T-helper 2 cell (primary cell): ENCODE measurements at regions not wholly inside any gene's neighbourhood (a gene's known extent, or its start where the extent isn't known, plus 50 kb on each side); places are given as distances from the start of the nearest gene placed in this dataset.
"Not testable (repeated sequence)": the region's sequence is repeated elsewhere in the genome, so short reads cannot be mapped to it uniquely, and the experiment has no call there.

Experiments
- DNase-seq, 5 experiments: peaks; one replicate each; pipeline versions ENCODE4 v3.0.0 to v3.0.0-alpha.2; 2012 to 2022

DNA sequence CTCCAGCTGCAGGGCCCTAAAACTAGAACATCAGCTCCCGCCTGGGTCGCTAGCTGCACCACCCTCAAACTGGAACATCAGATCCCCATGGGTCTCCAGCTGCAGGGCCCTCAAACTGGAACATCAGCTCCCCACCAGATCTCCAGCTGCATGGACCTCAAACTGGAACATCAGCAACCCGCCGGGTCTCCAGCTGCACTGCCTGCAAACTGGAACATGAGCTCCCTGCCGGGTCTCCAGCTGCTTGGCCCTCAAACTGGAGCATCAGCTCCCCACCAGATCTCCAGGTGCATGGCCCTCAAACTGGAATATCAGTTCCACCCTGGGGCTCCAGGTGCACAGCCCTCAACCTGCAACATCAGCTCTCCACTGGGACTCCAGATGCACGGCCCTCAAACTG is 82.7 kb downstream of the TFRC start:
- not testable (repeated sequence) for DNase-seq

DNA sequence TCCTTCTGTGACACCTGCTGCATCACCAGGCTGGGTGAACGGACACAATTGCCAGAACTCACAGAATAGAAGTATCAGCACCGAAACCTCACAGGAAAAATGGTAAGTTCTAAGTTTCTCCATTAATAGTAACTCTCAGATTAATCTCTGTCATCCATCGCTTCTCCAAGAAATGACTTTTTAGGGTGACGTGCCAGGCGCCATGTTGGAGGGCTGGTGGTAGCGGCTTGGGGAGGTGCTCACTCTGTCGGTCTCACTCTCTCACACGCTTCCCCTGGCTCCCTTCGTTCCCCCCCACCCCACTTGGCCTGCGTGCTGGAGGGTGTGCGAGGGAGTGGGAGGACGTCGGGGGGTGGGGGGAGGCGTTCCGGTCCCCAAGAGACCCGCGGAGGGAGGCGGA is 85.6 kb downstream of the TFRC start:
- DNase-seq: not testable (repeated sequence)

DNA sequence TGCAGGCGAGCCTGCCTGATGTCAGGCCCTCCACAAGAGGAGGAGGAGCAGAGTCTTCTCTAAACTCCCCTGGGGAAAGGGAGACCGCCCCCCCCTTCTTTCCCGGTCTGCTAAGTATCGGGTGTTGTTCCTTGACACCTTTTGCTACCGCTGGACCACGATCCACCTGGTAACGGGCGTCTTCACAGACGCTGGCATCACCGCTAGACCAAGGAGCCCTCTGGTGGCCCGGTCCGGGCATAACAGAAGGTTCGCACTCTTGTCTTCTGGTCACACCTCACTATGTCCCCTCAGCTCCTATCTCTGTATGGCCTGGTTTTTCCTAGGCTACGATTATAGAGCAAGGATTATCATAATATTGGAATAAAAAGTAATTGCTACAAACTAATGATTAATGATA is 86.0 kb upstream of the TNK2 start:
- peak in 4 of 5 experiments; percentile 20 to 62 (median 50) for DNase-seq

DNA sequence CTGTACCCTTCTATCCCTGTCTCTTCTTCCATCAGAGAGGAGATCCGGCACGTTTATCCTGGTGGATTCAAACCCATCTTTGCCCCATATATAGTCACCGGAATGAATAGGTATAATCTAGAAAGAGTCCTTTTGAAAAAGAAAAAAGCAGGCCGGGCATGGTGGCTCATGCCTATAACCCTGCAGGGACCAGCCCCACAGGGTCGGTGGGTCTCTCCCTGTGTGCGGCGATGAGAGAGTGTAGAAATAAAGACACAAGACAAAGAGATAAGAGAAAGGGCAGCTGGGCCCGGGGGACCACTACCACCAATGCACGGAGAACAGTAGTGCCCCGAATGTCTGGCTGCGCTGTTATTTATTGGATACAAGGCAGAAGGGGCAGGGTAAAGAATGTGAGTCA is 85.3 kb upstream of the TNK2 start:
- not testable (repeated sequence) for DNase-seq

DNA sequence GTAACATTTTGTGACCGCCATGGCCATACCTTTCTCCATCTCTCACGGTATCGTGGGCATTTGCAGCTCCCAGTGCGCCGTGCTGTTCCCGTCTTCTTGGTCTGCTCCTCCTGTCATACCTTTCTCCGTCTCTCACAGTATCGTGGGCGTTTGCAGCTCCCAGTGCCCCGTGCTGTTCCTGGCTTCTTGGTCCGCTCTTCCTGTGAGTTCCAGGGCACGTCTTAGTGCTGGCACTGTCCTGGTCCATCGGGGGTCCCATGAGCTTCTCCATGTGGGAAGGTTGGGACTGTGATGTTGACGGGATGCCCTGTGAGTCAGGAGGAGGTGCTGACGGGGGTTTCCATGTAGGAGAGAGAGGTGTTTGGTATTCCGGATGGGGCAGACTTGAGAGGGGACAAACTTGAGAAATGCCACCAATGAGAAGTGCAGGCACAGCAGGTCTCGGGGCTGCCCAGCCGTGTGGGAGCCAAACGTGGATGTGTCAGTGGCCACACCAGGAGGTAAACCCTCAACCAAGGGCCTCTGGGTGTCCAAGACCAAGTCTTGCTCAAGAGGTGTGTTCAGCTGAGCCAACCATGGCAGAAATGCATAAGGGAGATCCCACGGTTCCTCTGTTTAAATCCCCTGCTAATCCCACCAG is 84.7 kb upstream of the TNK2 start:
- not testable (repeated sequence) for DNase-seq

DNA sequence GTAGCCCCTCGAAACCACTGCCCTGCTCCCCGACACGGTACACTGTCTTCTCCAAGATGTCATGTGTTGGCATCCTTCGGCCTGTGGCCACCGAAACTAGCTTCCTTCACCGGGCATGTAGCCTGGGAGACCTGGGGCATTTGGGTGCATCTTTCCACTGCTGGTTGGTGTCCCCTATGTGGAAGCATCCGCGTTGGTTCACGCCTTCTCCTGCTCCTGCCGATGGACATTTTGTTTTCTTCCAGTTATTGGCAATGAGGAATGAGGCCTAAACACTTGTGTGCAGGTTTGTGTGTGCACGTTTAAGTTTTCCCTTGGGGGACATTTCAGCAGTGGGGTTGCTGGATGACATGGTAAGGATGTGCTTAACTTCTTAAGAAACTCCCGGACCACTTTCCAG is 83.6 kb upstream of the TNK2 start:
- not testable (repeated sequence) for DNase-seq

DNA sequence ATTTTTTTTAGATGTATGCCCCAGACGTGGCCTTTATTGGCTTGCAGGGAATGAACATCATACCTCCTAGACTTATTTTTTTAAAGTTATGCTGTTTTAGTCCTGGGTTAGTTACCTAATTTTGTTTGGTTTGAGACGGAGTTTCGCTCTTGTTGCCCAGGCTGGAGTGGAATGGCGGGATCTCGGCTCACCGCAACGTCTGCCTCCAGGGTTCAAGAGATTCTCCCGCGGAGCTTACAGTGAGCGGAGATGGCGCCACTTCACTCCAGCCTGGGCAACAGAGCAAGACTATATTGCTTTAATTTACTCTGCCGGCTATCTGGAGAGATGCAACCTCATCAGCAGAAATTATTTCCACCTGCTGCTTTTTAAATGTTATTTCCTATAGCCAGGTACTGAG is 82.9 kb upstream of the TNK2 start:
- DNase-seq: not testable (repeated sequence)

DNA sequence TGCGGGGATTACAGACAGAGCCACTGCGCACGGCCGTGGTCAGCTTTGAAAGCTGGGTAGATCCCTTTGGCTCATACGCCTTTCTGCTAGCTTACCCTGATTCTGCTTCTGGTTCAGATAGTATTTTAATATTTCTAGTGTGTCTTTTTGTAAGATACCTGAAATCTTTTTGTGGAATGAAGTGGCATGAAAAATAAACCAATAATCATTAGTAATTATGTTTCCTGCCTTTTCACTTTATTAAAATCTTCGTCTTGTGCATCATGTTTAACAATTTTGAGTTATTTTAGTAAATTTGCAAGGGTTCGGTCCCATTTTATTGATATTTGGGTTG is 82.5 kb upstream of the TNK2 start:
- not testable (repeated sequence) for DNase-seq

DNA sequence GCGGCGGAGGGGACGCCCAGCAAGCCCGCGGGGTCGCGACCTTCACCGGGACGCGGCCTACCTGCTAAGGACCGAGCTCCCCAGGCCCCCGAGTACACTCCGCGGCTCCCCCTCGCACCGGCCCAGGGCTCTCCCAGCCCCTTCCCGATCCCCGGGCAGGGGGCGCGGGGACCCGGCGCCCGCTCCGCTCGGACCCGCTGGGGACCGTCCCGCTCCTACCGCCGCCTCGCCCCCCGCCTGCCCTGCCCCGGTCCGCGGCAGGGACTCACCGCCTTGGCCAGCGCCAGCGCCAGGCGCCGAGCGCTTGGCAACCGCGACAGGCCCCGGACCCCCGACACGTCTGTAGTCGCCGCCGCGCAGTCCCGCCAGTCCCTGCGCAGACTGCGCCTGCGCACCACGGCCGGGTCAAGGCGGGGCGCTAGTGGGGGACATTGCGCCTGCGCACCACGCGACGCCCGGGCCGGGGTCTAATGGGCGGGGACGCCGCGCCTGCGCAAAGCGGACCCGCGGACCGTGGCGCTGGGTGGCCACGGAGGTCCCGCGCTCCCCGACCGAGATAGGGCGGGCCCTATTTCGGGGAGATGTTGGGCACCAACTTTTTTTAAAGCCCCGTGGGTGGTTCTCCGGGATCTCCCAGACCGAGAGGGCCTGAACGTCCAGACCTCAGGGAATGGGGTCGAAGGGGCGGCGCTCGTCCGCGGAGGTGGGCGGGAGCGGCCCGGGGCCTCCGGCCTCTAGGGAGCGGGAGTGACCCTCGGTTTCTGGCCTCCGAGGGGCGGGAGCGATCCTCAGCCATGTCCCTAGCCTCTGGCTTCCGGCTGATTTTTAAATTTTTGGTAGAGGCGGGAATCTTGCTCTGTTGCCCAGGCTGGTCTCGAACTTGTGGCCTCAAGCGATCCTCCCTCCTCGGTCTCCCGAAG is 81.8 kb upstream of the TNK2 start:
- peak; percentile 84 to 94 (median 92) for DNase-seq

DNA sequence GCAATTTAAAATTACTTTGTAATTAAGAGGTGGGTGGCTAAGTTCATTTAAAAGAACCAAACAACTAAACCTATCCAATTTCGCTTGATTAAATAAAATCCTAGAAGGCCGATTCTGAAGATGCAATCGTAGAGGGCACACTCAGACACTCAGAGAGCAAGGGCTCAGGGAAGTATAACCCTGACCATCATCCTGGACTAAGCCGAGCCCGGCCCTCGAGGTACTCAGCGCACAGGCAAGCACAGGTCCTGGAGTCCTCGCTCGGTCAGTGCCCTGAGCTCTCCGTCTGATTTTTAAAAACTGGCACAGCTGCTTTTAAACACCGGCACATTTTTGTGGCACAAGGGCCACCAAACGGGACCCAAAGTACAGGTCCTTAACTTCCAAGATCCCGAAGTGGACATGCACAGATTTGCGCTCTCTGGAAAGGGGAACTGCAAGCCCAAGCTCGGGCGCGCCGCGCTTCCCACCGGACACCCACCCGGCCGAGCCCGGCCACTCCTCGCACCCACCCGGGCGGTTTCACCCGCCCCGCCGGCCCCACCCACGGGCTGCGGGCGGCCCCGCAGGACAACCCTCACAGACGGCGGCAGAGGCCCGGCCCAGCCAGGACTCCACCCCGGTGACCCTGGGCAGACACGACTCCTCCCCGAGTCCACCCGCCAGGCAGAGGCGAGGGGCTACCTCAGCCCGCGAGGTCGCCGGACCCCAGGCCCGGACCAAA is 81.0 kb upstream of the TNK2 start:
- peak in 2 of 5 experiments; percentile 15 to 30 for DNase-seq

DNA sequence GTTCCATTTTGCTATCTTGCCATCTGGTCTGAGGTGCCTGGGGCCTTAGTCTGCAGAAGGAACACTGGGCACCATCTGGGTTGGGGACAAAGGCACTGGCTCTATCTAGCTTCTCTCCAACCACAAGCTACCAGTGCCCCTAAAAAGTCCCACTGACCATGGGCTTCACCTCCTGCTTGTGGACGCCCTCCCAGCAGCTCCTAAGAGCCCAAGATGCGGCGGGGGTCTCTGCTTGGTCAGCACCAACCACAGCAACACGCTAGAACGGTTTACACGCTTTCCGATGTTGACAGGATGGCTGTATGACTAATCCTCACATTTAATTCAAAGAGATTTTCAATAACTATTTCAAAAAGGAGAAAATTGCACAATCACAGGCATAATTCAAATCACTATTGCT is 80.4 kb upstream of the TNK2 start:
- not testable (repeated sequence) for DNase-seq

DNA sequence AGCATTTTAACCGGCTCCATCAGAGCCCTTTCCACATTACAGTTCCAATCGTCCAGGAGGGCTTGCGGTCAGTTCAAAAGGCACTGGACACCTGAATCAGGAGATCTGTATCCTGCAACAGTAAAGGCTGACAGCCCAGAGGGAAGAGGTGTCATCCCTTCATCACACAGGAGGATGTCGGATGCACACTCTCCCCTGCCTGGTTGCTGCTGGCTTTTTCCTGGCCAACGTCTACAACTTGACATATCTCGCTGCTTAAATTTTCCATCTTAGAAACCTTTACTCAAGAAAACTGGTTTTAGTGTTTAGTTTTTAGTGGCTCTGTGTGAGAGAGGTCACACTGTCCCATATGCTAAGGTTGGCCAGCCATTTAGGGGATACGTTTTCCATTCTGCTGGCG is 78.7 kb upstream of the TNK2 start:
- not testable (repeated sequence) for DNase-seq

DNA sequence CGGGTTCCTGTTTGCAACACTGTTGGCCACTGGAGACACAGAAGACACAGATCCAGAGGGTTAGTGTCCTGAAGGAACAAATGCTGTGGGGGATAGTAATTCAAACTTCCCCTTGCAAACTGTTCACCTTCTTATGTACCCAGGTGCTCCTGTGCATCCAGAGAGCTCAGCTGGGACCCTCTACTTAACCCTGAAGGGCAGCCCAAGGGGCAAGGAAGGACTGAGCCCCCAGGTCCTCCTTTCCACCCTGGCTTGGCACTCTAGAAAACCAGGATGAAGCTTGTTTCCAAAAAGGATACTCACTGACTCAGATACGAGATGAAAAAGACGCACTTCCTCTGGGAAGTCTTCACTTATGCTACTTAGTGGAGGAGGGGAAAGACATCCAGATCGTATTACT is 78.2 kb upstream of the TNK2 start:
- DNase-seq: not testable (repeated sequence)

DNA sequence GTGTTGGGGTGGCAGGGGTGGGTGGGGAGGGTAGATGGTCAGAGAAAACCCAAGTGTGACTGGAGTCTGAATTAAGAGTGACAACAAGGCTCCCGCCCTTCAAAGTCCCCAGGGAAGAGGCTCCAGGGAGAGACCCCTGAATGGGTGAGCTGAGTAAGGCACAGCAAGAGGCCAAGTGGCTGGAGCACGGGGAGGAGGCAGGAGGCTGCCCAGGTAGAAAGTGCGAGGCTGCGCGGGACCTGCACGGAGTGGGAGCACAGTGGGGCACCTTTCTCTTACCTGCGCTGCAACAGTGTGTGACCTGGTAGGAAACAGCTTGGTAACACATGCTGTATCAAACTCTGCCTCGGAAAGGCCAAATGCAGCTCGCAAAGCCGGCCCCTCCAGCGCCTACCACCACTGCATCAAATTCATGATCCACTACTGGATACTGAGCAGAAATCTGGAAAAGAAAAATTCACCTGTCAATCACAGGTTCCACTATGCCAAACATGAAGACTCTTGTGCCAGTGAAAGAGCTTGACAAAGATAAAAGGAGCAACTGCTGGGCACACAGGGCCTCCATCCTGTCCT is 77.1 kb upstream of the TNK2 start:
- DNase-seq: not testable (repeated sequence)

DNA sequence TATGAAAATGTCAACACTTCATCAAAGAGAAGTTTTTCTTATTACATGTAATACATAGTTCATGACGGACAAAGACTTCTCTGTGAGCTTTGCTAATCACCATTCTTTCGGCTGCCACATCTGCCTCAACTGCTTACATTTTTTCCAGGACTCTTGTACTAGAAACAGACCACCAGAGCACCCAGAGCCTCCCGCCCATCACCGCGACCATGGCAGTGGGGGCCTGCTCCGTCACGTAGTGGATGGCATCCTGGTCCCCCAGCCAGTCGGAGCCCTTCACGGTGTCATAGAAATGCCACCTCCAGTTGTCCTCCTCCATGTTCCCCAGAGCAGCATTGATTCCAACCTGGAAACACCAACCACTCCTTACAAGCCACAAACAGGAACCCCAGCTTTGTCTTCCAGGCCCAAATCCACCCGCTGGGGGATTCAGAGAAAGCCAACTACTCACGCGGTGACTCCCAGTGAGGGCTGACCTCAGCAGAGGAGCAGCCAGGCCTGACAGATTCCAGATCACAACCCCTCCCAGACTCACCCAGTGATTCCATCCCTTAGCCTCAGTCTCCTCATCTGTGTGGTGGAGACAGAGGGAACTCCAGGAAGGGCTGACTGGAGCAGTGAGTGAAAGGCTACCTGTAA is 76.2 kb upstream of the TNK2 start:
- not testable (repeated sequence) for DNase-seq

DNA sequence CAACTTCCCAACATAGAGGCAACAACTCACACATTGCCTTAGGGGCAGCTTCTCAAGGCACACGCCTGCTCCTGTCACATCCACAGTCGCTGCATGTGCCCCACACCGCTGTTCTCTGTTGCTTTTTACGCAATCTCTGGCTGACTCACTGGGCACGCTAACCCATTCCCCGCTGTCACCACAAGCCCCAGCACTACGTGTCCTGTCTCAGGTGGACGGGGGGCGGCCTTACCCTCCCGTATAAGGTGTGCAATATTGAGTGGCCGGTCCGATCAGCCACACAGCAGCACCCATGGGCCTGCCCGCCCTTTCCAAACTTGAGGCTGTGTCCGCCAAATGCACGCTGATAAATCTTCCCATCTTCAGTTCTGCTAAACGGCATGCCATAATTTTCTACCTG is 75.5 kb upstream of the TNK2 start:
- not testable (repeated sequence) for DNase-seq

DNA sequence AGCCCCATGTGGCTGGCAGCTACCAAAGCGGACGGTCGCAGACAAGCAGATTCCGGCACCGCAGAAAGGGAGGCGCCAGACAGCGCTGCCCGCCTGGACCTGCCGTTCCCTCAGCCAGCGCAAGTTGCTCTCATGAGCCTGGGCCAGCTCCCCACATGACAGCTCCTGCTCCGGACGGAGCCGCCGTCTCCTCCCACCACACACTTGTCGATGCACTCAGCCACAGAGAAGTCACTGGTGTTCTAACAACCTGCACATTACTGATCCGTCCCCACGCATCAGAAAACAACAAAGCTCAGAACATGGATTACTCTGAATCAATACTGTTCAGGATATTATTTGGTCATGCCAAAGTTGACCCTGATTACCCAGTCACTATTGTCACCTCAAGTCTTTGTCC is 74.4 kb upstream of the TNK2 start:
- not testable (repeated sequence) for DNase-seq

DNA sequence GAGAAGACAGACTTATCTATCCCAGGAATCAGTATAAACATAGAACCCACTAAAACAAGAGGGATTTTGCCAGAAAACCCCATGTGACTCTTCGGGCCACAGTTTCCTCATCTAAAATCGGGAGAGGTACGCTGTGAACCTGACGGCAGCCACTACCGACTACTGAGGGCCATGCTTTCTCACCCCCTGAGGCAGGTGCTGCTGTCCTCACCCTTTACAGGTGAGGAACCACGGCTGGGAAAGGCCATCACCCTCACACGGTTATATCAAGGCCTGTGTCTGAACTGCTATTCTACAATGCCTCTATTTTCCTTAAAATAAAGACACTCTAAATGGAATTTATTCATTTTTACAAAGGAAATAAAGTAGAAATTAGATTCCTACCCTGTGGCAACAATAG is 73.4 kb upstream of the TNK2 start:
- not testable (repeated sequence) for DNase-seq

DNA sequence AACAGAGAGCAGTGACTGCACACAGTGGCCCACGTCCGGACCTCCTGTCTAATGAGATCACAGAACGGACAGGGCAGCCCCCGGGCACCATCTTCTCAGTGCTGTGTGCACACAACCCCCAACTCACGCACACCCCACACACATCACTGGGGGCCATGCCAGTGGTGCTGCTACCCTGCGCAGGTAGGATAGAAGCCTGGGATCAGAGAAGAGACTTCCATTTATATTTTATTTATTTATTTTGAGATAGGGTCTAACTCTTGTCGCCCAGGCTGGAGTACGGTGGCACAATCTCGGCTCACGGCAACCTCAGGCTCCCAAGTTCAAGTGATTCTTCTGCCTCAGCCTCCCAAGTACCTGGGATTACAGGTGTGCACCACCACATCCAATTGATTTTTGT is 71.5 kb upstream of the TNK2 start:
- not testable (repeated sequence) for DNase-seq

DNA sequence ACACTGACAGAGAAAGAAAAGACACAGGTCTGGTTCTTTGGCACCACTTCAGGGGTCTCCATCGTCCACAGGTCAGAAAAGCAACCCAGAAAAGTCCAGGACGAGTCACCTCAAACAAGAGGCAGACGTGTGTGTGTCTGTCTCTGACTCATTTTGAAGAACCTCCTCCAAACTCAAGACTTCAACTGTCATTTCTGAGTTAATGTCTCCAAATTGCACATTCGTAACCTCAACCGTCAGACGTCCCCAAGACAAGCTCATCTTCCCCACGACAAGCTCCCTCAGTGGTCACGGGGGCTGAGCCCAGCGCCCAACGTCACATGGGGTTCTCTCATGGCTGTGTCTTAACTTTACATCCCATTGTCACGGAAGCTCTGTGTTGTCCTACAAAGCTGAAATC is 70.2 kb upstream of the TNK2 start:
- DNase-seq: peak in 1 of 5 experiments; percentile 70

DNA sequence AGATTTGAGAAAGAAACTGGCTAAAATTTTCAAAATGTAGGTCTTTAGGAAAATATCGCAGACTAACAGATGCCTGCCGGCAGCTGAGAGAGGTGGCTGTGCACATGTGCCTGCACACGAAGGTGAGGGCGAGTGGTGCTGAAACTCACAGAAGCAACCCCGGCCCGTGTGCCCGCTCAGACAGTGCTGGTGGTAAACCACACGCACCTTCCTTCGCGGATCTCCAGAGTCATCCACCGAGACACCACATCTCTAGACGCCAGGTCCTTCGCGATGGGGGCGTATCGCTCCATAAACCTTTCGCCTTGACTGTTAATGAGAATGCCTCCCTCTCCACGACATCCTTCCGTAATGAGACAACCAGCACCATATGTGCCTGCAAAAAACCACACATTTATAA is 68.5 kb upstream of the TNK2 start:
- not testable (repeated sequence) for DNase-seq

DNA sequence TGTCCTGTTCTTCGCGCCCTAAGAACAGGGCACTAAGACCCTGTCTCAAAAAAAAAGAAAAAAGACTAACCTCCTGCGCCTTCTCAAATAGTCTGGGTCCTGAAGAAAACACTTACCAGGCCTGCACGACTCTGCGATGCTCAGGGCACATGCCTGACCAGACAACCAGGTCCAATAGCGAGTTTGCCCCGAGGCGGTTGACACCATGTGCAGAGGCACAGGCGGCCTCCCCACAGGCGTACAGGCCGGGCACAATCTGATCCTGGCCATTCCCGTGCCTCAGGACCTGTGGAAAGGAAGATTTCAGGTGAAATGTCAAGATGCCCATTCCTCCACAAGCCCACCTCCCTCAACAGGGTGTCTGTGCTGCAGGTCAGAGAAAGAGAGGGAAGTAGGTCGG is 65.9 kb upstream of the TNK2 start:
- DNase-seq: not testable (repeated sequence)

DNA sequence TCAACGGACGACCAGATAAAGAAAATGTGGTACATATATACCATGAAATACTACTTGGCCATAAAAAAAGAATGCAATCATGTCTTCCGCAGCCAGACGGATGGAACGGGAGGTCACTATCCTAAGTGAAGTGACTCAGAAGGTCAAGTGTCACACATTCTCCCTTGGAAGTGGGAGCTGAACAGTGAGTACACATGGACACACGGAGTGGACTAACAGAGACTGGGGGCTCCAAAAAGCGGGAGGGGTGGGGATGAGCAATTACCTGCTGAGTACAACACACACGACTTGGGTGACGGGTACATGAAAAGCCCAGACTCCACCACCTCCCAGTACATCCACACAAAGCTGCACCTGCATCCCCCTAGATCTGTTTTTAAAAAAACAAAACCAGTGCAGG is 62.5 kb upstream of the TNK2 start:
- DNase-seq: not testable (repeated sequence)
